Hematopoietic multipotent progenitor cell treated with erythropoietin and hydrocortisone succinate and interleukin-3 and kit ligand, for 6 days (in vitro differentiated cells): ENCODE measurements at regions not wholly inside any gene's neighbourhood (a gene's known extent, or its start where the extent isn't known, plus 50 kb on each side); places are given as distances from the start of the nearest gene placed in this dataset.
A peak's percentile ranks its signal among the peaks of the same experiment; 100 is the strongest.
"Not testable (repeated sequence)": the region's sequence is repeated elsewhere in the genome, so short reads cannot be mapped to it uniquely, and the experiment has no call there.

Source experiments
- DNase-seq: peaks from one replicate; pipeline ENCODE4 v3.0.0-alpha.2; 2015

GRCh38 chr3:194955546-194955945 is 269.9 kb downstream of the FAM43A start:
- DNase-seq: no peak

- DNase-seq: no peak
These were observed 270.5 kb downstream of the FAM43A start for GRCh38 chr3:194955979-194956696.

- DNase-seq: no peak
These were observed 271.2 kb downstream of the FAM43A start for GRCh38 chr3:194956697-194957396.

GRCh38 chr3:194957743-194958240 is 272.1 kb downstream of the FAM43A start:
- DNase-seq: no peak

GRCh38 chr3:194959217-194959616 is 273.5 kb downstream of the FAM43A start:
- DNase-seq: no peak

- not testable (repeated sequence) for DNase-seq
These were observed 274.0 kb downstream of the FAM43A start for GRCh38 chr3:194959666-194960065.

GRCh38 chr3:194960446-194961032 is 274.9 kb downstream of the FAM43A start:
- DNase-seq: no peak

GRCh38 chr3:194961149-194961548 is 275.5 kb downstream of the FAM43A start:
- DNase-seq: no peak

- no peak for DNase-seq
These were observed 275.9 kb downstream of the FAM43A start for GRCh38 chr3:194961571-194961970.

- DNase-seq: peak; percentile 59
These were observed 276.4 kb downstream of the FAM43A start for GRCh38 chr3:194962056-194962455.

- no peak for DNase-seq
These were observed 279.1 kb downstream of the FAM43A start for GRCh38 chr3:194964809-194965208.

- DNase-seq: no peak
These were observed 281.8 kb downstream of the FAM43A start for GRCh38 chr3:194967151-194968117.

- DNase-seq: no peak
These were observed 284.4 kb downstream of the FAM43A start for GRCh38 chr3:194970066-194970465.

GRCh38 chr3:194971009-194971408 is 285.3 kb downstream of the FAM43A start:
- no peak for DNase-seq

- DNase-seq: no peak
These were observed 286.3 kb downstream of the FAM43A start for GRCh38 chr3:194971965-194972364.

GRCh38 chr3:194972641-194973040 is 287.0 kb downstream of the FAM43A start:
- DNase-seq: no peak

GRCh38 chr3:194973366-194974000 is 287.8 kb downstream of the FAM43A start:
- no peak for DNase-seq

- no peak for DNase-seq
These were observed 288.9 kb downstream of the FAM43A start for GRCh38 chr3:194974468-194975135.

- no peak for DNase-seq
These were observed 290.4 kb downstream of the FAM43A start for GRCh38 chr3:194976049-194976451.

GRCh38 chr3:194976874-194977273 is 291.2 kb downstream of the FAM43A start:
- DNase-seq: no peak

- no peak for DNase-seq
These were observed 291.7 kb downstream of the FAM43A start for GRCh38 chr3:194977356-194977755.

GRCh38 chr3:194979173-194979572 is 291.8 kb downstream of the XXYLT1 start:
- DNase-seq: no peak
